ENCODE measurements at regions not wholly inside any gene's neighbourhood (a gene's known extent, or its start where the extent isn't known, plus 50 kb on each side); places are given as distances from the start of the nearest gene placed in this dataset.

- H3K27ac ChIP-seq: no peak overlapping the region
- DNase-seq: no peak
- H3K36me3 ChIP-seq: no peaks in the 10 kb centered on the region
- H3K27me3 ChIP-seq (ENCODE audit: insufficient read depth, low read depth, severe bottlenecking): no peaks in the 10 kb centered on the region
- no peak overlapping the region for H3K4me3 ChIP-seq (ENCODE audit: low read depth, low read length)
- TF ChIP-seq CTCF (IDR thresholded peaks at IDR 0.05; ENCODE audit: low read depth, low read length): no peak
- H3K9me3 ChIP-seq (ENCODE audit: severe bottlenecking): peaks cover 6% of the 10 kb centered on the region
Measured at GRCh38 chr3:106719583-106719982, 657.7 kb upstream of the CCDC54 start.

- Histone ChIP-seq H3K27ac (no peak overlapping the region), H3K9me3 (ENCODE audit: severe bottlenecking) (peaks cover 6% of the 10 kb centered on the region), H3K4me3 (ENCODE audit: low read depth, low read length) (no peak overlapping the region), H3K36me3 (no peaks in the 10 kb centered on the region), H3K27me3 (ENCODE audit: insufficient read depth, low read depth, severe bottlenecking) (no peaks in the 10 kb centered on the region)
- DNase-seq: no peak
- no peak for TF ChIP-seq CTCF (IDR thresholded peaks at IDR 0.05; ENCODE audit: low read depth, low read length)
Measured at GRCh38 chr3:106720510-106720909, 656.7 kb upstream of the CCDC54 start.

GRCh38 chr3:106725566-106725965 lies 651.7 kb upstream of the CCDC54 start:
- Histone ChIP-seq H3K36me3 (no peaks in the 10 kb centered on the region), H3K27ac (no peak overlapping the region), H3K4me3 (ENCODE audit: low read depth, low read length) (no peak overlapping the region), H3K9me3 (ENCODE audit: severe bottlenecking) (peaks cover 4% of the 10 kb centered on the region), H3K27me3 (ENCODE audit: insufficient read depth, low read depth, severe bottlenecking) (no peaks in the 10 kb centered on the region)
- TF ChIP-seq CTCF (IDR thresholded peaks at IDR 0.05; ENCODE audit: low read depth, low read length): no peak
- DNase-seq: no peak

GRCh38 chr3:106728315-106729098 lies 648.7 kb upstream of the CCDC54 start:
- Histone ChIP-seq H3K27me3 (ENCODE audit: insufficient read depth, low read depth, severe bottlenecking) (no peaks in the 10 kb centered on the region), H3K9me3 (ENCODE audit: severe bottlenecking) (no peaks in the 10 kb centered on the region), H3K27ac (no peak overlapping the region), H3K4me3 (ENCODE audit: low read depth, low read length) (no peak overlapping the region), H3K36me3 (no peaks in the 10 kb centered on the region)
- TF ChIP-seq CTCF (IDR thresholded peaks at IDR 0.05; ENCODE audit: low read depth, low read length): no peak
- no peak for DNase-seq

- Histone ChIP-seq H3K4me3 (ENCODE audit: low read depth, low read length) (no peak overlapping the region), H3K27ac (no peak overlapping the region), H3K27me3 (ENCODE audit: insufficient read depth, low read depth, severe bottlenecking) (no peaks in the 10 kb centered on the region), H3K9me3 (ENCODE audit: severe bottlenecking) (no peaks in the 10 kb centered on the region), H3K36me3 (no peaks in the 10 kb centered on the region)
- no peak for TF ChIP-seq CTCF (IDR thresholded peaks at IDR 0.05; ENCODE audit: low read depth, low read length)
- no peak for DNase-seq
Measured at GRCh38 chr3:106729481-106729880, 647.8 kb upstream of the CCDC54 start.

GRCh38 chr3:106731230-106731629 lies 646.0 kb upstream of the CCDC54 start:
- Histone ChIP-seq H3K36me3 (no peaks in the 10 kb centered on the region), H3K9me3 (ENCODE audit: severe bottlenecking) (no peaks in the 10 kb centered on the region), H3K4me3 (ENCODE audit: low read depth, low read length) (no peak overlapping the region), H3K27ac (no peak overlapping the region), H3K27me3 (ENCODE audit: insufficient read depth, low read depth, severe bottlenecking) (no peaks in the 10 kb centered on the region)
- no peak for TF ChIP-seq CTCF (IDR thresholded peaks at IDR 0.05; ENCODE audit: low read depth, low read length)
- DNase-seq: no peak
